Femur (tissue), 1 donor: ENCODE measurements at regions not wholly inside any gene's neighbourhood (a gene's known extent, or its start where the extent isn't known, plus 50 kb on each side); places are given as distances from the start of the nearest gene placed in this dataset.
A peak's percentile ranks its signal among the peaks of the same experiment; 100 is the strongest.

Experiments used
- DNase-seq: peaks from one replicate; pipeline ENCODE4 v3.0.0-alpha.2; 2017

GRCh38 chr15:73803806-73804205 lies 50.7 kb upstream of the INSYN1 start:
- DNase-seq = no peak

GRCh38 chr15:73805504-73806089 lies 52.4 kb upstream of the INSYN1 start:
- no peak for DNase-seq

DNA sequence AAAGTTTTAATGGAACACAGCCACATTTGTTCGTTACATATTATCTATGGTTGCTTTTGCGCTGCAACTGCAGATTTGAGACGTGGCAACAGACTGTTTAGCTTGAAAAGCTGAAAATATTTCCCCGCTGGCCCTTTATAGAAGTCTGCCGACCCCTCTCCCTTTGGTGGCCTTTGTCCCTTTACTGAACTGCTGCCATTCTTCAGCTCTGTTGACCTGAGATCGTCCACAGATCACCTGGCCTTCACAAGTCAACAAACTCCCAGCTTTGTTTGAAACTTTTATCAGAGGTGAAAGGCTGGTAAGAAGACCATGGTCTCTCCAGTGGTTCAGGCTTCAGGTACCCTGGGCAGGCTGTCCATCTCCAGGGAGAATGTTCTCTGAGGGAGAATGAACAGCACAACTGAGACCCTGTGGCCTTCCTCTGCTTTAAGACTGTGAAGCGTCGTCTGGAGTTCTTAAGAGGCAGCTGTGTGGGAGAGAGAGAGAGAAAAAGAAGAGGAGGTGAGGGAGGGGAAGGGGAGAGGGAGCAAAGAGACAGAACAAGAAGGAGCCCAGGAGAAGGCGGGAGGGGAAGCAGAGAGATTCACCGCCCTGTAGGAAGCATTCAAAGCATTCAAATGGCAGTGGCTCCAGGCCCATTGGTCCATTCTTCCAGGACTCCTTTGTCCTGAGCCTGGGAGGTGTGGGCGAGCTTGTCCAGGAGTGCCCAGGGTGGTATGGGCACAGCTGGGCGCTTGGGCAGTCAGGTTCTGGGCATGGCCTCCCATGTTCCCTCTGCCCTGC lies 53.7 kb upstream of the INSYN1 start:
- no peak for DNase-seq

GRCh38 chr15:73807865-73808264 lies 54.7 kb upstream of the INSYN1 start:
- DNase-seq = no peak

- DNase-seq = no peak
Observed at GRCh38 chr15:73809728-73810501, 56.8 kb upstream of the INSYN1 start.

DNA sequence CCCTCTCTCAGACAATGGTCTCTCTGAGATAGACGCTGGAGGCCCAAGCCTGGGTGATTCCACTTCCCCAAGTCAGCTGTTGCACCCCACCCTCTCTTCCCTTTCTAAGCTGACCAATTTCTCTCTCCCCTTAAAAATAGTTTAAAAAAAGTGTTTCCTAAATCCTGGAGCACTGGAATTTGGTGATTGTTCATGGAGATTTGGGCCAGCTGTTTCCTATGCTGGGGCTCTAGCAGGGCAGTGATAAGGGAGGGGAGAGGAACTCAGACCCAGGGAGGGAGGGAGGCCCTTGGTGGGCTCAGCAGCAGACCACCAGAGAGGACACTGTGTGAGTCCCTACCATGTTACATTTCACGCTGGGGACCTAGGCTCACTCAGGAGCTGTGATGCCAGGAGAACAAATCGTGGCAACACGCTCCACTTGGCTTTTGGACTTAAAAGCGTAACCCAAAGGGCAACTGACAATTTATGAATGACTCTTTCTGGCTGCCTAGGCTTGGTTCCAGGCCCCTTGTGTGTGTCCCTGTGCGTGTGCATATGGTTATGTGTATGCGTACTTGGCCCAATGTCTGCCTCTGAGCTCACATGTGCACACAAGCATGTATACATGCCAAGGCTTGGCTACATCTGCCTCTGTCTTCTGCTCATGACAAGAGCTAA lies 59.8 kb upstream of the INSYN1 start:
- peak; percentile 53 for DNase-seq

- no peak for DNase-seq
Observed at GRCh38 chr15:73813589-73813988, 59.8 kb upstream of the TBC1D21 start.

GRCh38 chr15:73818308-73818985 lies 54.9 kb upstream of the TBC1D21 start:
- peak; percentile 63 for DNase-seq

- no peak for DNase-seq
Observed at GRCh38 chr15:73821181-73821580, 52.2 kb upstream of the TBC1D21 start.

DNA sequence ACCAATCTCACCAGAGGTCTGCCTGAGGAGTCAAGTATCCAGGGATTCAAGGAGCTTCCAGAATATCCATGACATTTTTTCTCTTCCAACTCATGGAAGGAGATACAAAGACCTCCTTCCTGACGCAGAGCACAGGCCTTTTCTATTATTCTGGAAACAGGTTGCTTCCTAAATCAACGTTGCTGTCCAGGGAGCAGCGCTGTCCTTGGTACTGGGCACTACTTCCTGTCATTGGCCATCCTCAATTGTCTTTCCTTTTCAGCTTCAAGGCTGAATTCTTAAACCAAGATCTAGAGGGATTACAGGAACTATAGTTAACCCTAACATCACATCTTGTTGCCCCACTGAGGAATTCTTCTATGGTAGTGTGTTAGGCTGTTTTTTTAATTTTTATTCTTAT lies 50.4 kb upstream of the TBC1D21 start:
- no peak for DNase-seq
